CD4-positive, alpha-beta memory T cell (primary cell): ENCODE measurements at regions not wholly inside any gene's neighbourhood (a gene's known extent, or its start where the extent isn't known, plus 50 kb on each side); places are given as distances from the start of the nearest gene placed in this dataset.
A peak's percentile ranks its signal among the peaks of the same experiment; 100 is the strongest.

Source experiments
- CTCF ChIA-PET: fragments of 350-600 bp; sonication (Branson Sonifier 250); formaldehyde crosslinking; loops from one replicate; lab custom pipeline; 2021; ENCODE audit warnings: inconsistent platforms; ENCODE audit not compliant: partially characterized antibody; lab: Charles Lee
- POLR2A ChIA-PET: fragments of 350-600 bp; sonication (Branson Sonifier 250); formaldehyde crosslinking; loops from one replicate; lab custom pipeline; 2021; ENCODE audit not compliant: partially characterized antibody; lab: Charles Lee
- DNase-seq, 5 donors: peaks; one replicate each; pipeline versions ENCODE4 v3.0.0 to v3.0.0-alpha.2; 2020 to 2022; ENCODE audit warnings: mixed read lengths in 1 of 5
- H3K27ac ChIP-seq: one replicate; pipeline ENCODE4 v1.7.0; 2013; ENCODE audit warnings: low read depth, low read length
- H3K27me3 ChIP-seq: 2 replicates; pipeline ENCODE4 v1.7.0; 2013; ENCODE audit warnings: mild to moderate bottlenecking, low read length, moderate library complexity; ENCODE audit not compliant: insufficient read depth
- H3K36me3 ChIP-seq: 2 replicates; pipeline ENCODE4 v1.7.0; 2013; ENCODE audit warnings: mild to moderate bottlenecking, low read length, moderate library complexity; ENCODE audit not compliant: insufficient read depth
- H3K4me1 ChIP-seq: 2 replicates; pipeline ENCODE4 v1.7.0; 2013; ENCODE audit warnings: mild to moderate bottlenecking, low read length, moderate library complexity; ENCODE audit not compliant: insufficient read depth
- H3K4me3 ChIP-seq, 2 donors: one replicate each; pipeline ENCODE4 v1.7.0; 2013; ENCODE audit warnings: low read length in 2 of 2, mild to moderate bottlenecking in 1 of 2
- H3K9me3 ChIP-seq, 2 donors: one replicate each; pipeline ENCODE4 v1.7.0; 2013; ENCODE audit warnings: low read length in 2 of 2, control low read depth in 1 of 2; ENCODE audit not compliant: control insufficient read depth in 1 of 2
- H3K27ac Mint-ChIP-seq, 7 donors: one replicate each; pipeline ENCODE4 v1.8.0; 2020 to 2021; ENCODE audit warnings: mixed read lengths in 7 of 7, mild to moderate bottlenecking in 6 of 7, inconsistent platforms in 3 of 7, moderate library complexity in 3 of 7
- H3K27me3 Mint-ChIP-seq, 2 donors: one replicate each; pipeline ENCODE4 v1.8.0; 2020 to 2021; ENCODE audit warnings: mixed read lengths in 2 of 2
- H3K36me3 Mint-ChIP-seq, 2 donors: one replicate each; pipeline ENCODE4 v1.8.0; 2020 to 2021; ENCODE audit warnings: mixed read lengths in 2 of 2, inconsistent platforms in 1 of 2, mild to moderate bottlenecking in 1 of 2
- H3K4me1 Mint-ChIP-seq, 4 donors: one replicate each; pipeline ENCODE4 v1.8.0; 2020 to 2021; ENCODE audit warnings: mixed read lengths in 4 of 4, mild to moderate bottlenecking in 1 of 4
- H3K4me3 Mint-ChIP-seq, 8 donors: one replicate each; pipeline ENCODE4 v1.8.0; 2020 to 2021; ENCODE audit warnings: mixed read lengths in 8 of 8, mild to moderate bottlenecking in 7 of 8, moderate library complexity in 6 of 8, inconsistent platforms in 3 of 8
- H3K9me3 Mint-ChIP-seq, 8 donors: one replicate each; pipeline ENCODE4 v1.8.0; 2020 to 2021; ENCODE audit warnings: mixed read lengths in 8 of 8, mild to moderate bottlenecking in 5 of 8, inconsistent platforms in 3 of 8, moderate library complexity in 1 of 8
- intact Hi-C: fragments of 100-400 bp; cut with micrococcal nuclease; formaldehyde crosslinking; loops from one replicate; pipeline ENCODE4 v1.15.1; 2023

- H3K4me3 ChIP-seq: no peak overlapping the region
- Mint-ChIP-seq H3K27ac (no peak overlapping the region), H3K9me3 (peaks cover 0 to 3% (median 0%) of the 10 kb centered on the region in 8 donors), H3K4me1 (no peaks in the 10 kb centered on the region), H3K27me3 (no peaks in the 10 kb centered on the region), H3K4me3 (no peak overlapping the region), H3K36me3 (no peaks in the 10 kb centered on the region)
- H3K36me3 ChIP-seq: no peaks in the 10 kb centered on the region
- no peaks in the 10 kb centered on the region for H3K9me3 ChIP-seq
- intact Hi-C loops: no loop called here
- POLR2A ChIA-PET: no interaction called here
- CTCF ChIA-PET: no interaction called here
- H3K27ac ChIP-seq: no peak overlapping the region
- no peaks in the 10 kb centered on the region for H3K27me3 ChIP-seq
- no peak for DNase-seq
- H3K4me1 ChIP-seq: no peaks in the 10 kb centered on the region
Observed at GRCh38 chr14:98074111-98074510, 1197.9 kb downstream of the BCL11B start.

- Histone ChIP-seq H3K36me3 (no peaks in the 10 kb centered on the region), H3K9me3 (no peaks in the 10 kb centered on the region), H3K27me3 (no peaks in the 10 kb centered on the region), H3K4me3 (no peak overlapping the region), H3K4me1 (no peaks in the 10 kb centered on the region), H3K27ac (no peak overlapping the region)
- peaks cover 0 to 3% (median 0%) of the 10 kb centered on the region in 8 donors for H3K9me3 Mint-ChIP-seq
- ChIA-PET CTCF (no interaction called here), POLR2A (no interaction called here)
- H3K36me3 Mint-ChIP-seq: no peaks in the 10 kb centered on the region
- DNase-seq: no peak
- H3K4me3 Mint-ChIP-seq: no peak overlapping the region
- intact Hi-C loops: no loop called here
- H3K4me1 Mint-ChIP-seq: no peaks in the 10 kb centered on the region
- peaks cover 0 to 2% of the 10 kb centered on the region in 2 donors for H3K27me3 Mint-ChIP-seq
- H3K27ac Mint-ChIP-seq: no peak overlapping the region
Observed at GRCh38 chr14:98077176-98077575, 1194.8 kb downstream of the BCL11B start.

- ChIA-PET CTCF (interaction anchor here (0.6 kb wide), 1 partner anchor 383 kb away, joined by 3 read pairs; no protein-coding TSS in a partner anchor), POLR2A (no interaction called here)
- Histone ChIP-seq H3K27ac (no peak overlapping the region), H3K36me3 (no peaks in the 10 kb centered on the region), H3K4me3 (no peak overlapping the region), H3K9me3 (no peaks in the 10 kb centered on the region), H3K27me3 (no peaks in the 10 kb centered on the region), H3K4me1 (no peaks in the 10 kb centered on the region)
- Mint-ChIP-seq H3K27ac (peak overlapping the region in 1 of 7 donors; percentile 43), H3K9me3 (peaks cover 0 to 2% (median 0%) of the 10 kb centered on the region in 8 donors), H3K27me3 (peaks cover 0 to 2% of the 10 kb centered on the region in 2 donors), H3K36me3 (peaks cover 0 to 2% of the 10 kb centered on the region in 2 donors), H3K4me1 (peaks cover 0 to 7% (median 3%) of the 10 kb centered on the region in 4 donors), H3K4me3 (no peak overlapping the region)
- DNase-seq: no peak
- intact Hi-C loops: no loop called here
Observed at GRCh38 chr14:98082833-98083232, 1189.2 kb downstream of the BCL11B start.

- Mint-ChIP-seq H3K27me3 (no peaks in the 10 kb centered on the region), H3K27ac (no peak overlapping the region), H3K36me3 (peaks cover 0 to 2% of the 10 kb centered on the region in 2 donors), H3K4me3 (no peak overlapping the region), H3K9me3 (peaks cover 0 to 2% (median 0%) of the 10 kb centered on the region in 8 donors), H3K4me1 (peaks cover 0 to 7% (median 3%) of the 10 kb centered on the region in 4 donors)
- intact Hi-C loops: no loop called here
- DNase-seq: no peak
- ChIA-PET POLR2A (no interaction called here), CTCF (no interaction called here)
- Histone ChIP-seq H3K4me3 (no peak overlapping the region), H3K4me1 (no peaks in the 10 kb centered on the region), H3K9me3 (no peaks in the 10 kb centered on the region), H3K36me3 (no peaks in the 10 kb centered on the region), H3K27me3 (no peaks in the 10 kb centered on the region), H3K27ac (no peak overlapping the region)
Observed at GRCh38 chr14:98085751-98086150, 1186.2 kb downstream of the BCL11B start.

GRCh38 chr14:98093111-98093510 is 1178.9 kb downstream of the BCL11B start:
- Mint-ChIP-seq H3K4me3 (no peak overlapping the region), H3K36me3 (no peaks in the 10 kb centered on the region), H3K27ac (no peak overlapping the region), H3K4me1 (peaks cover 0 to 2% (median under 1%) of the 10 kb centered on the region in 4 donors), H3K9me3 (peaks cover 0 to 5% (median 0%) of the 10 kb centered on the region in 8 donors), H3K27me3 (no peaks in the 10 kb centered on the region)
- Histone ChIP-seq H3K27ac (no peak overlapping the region), H3K27me3 (no peaks in the 10 kb centered on the region), H3K4me3 (no peak overlapping the region), H3K9me3 (no peaks in the 10 kb centered on the region), H3K36me3 (no peaks in the 10 kb centered on the region), H3K4me1 (no peaks in the 10 kb centered on the region)
- CTCF ChIA-PET: interaction anchor here (1.3 kb wide), 1 partner anchor 9 kb away, joined by 3 read pairs; no protein-coding TSS in a partner anchor
- intact Hi-C loops: no loop called here
- no peak for DNase-seq
- POLR2A ChIA-PET: no interaction called here

- Mint-ChIP-seq H3K36me3 (no peaks in the 10 kb centered on the region), H3K4me3 (no peak overlapping the region), H3K4me1 (peaks cover 0 to 11% (median 8%) of the 10 kb centered on the region in 4 donors), H3K27me3 (no peaks in the 10 kb centered on the region), H3K9me3 (peaks cover 0 to 9% (median 0%) of the 10 kb centered on the region in 8 donors), H3K27ac (no peak overlapping the region)
- intact Hi-C loops: no loop called here
- no peak for DNase-seq
- Histone ChIP-seq H3K4me3 (no peak overlapping the region), H3K9me3 (no peaks in the 10 kb centered on the region), H3K4me1 (no peaks in the 10 kb centered on the region), H3K36me3 (no peaks in the 10 kb centered on the region), H3K27ac (no peak overlapping the region), H3K27me3 (no peaks in the 10 kb centered on the region)
- CTCF ChIA-PET: no interaction called here
- POLR2A ChIA-PET: no interaction called here
Observed at GRCh38 chr14:98099527-98099926, 1172.5 kb downstream of the BCL11B start.

GRCh38 chr14:98101323-98101722 is 1170.7 kb downstream of the BCL11B start:
- ChIA-PET POLR2A (no interaction called here), CTCF (no interaction called here)
- Histone ChIP-seq H3K4me1 (no peaks in the 10 kb centered on the region), H3K9me3 (no peaks in the 10 kb centered on the region), H3K27me3 (no peaks in the 10 kb centered on the region), H3K27ac (no peak overlapping the region), H3K36me3 (no peaks in the 10 kb centered on the region), H3K4me3 (no peak overlapping the region)
- no peak overlapping the region for H3K27ac Mint-ChIP-seq
- H3K27me3 Mint-ChIP-seq: no peaks in the 10 kb centered on the region
- intact Hi-C loops: no loop called here
- peaks cover 0 to 9% (median 0%) of the 10 kb centered on the region in 8 donors for H3K9me3 Mint-ChIP-seq
- no peaks in the 10 kb centered on the region for H3K36me3 Mint-ChIP-seq
- no peak overlapping the region for H3K4me3 Mint-ChIP-seq
- H3K4me1 Mint-ChIP-seq: peaks cover 0 to 11% (median 9%) of the 10 kb centered on the region in 4 donors
- DNase-seq: no peak
